ENCODE measurements at regions not wholly inside any gene's neighbourhood (a gene's known extent, or its start where the extent isn't known, plus 50 kb on each side); places are given as distances from the start of the nearest gene placed in this dataset.

DNA sequence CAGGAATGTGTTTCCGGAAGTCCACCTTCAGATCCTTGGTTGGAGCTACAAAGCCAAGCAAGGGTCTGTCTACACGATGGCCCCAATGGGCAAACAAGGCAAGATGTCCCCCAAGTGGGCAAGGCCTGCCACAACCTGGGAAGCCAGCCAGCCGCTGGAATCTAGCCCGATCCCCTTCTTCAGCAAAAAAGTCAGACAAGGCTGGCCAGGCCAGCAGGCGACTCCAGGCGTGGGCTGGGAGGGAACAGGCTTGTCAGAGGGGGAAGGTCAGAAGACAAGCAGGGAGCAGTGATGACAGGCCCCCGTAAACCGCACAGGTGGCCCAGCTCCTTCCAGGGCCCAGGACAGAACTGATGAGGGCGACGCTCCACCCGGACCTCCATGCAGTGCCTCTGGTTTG lies 69.7 kb upstream of the WASF3 start:
- TF ChIP-seq CTCF (IDR thresholded peaks at IDR 0.05) (no peak), POLR2A (IDR thresholded peaks at IDR 0.05) (no peak)
